ENCODE measurements at regions not wholly inside any gene's neighbourhood (a gene's known extent, or its start where the extent isn't known, plus 50 kb on each side); places are given as distances from the start of the nearest gene placed in this dataset.

DNA sequence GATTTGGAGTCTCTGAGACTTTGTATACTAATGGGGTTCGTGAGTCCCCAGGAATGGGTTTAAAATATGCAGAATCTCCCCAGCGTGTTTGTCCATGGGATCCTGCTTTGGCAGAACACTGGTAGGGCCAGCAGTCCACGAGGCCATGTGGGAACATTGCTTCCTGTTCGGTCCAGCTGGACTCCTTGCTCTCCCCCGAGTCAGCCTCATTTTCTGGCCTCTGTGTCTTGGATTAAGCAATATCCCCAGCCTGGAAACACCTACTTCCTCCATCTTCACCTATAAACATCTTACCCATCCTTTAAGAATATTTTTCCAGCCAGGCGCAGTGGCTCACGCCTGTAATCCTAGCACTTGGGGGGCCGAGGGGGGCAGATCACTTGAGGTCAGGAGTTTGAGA is 142.4 kb downstream of the NAV1 start:
- H3K27ac ChIP-seq (ENCODE audit: low read length) = no peak overlapping the region
- no peaks in the 10 kb centered on the region for H3K4me1 ChIP-seq (ENCODE audit: control insufficient read depth, insufficient read depth, low read length)
- no peak overlapping the region for H3K4me3 ChIP-seq (ENCODE audit: low read depth in 2 of 2, low read length in 2 of 2)
- intact Hi-C loops (cut with micrococcal nuclease; ENCODE audit: unreplicated experiment) = no loop called here
- ATAC-seq (no peak), DNase-seq (ENCODE audit: low read depth, low spot score) (no peak)
- BruUV-seq (replicated peaks) = no TSS peak
- CTCF ChIA-PET = interaction anchor here (0.7 kb wide), 1 partner anchor 22 kb away, joined by 10 read pairs; no protein-coding TSS in a partner anchor
- H3K9me3 ChIP-seq (ENCODE audit: control insufficient read depth, insufficient read depth, low read depth, low read length) = no peaks in the 10 kb centered on the region
- POLR2A ChIA-PET = no interaction called here
- no peaks in the 10 kb centered on the region for H3K36me3 ChIP-seq (ENCODE audit: control insufficient read depth, insufficient read depth, low read length)
- in situ Hi-C loops (cut with HindIII; ENCODE audit: low pct_unique_long_range_greater_than_20kb, low sequenced_read_pairs) = no loop called here
- TF ChIP-seq POLR2AphosphoS5 (IDR thresholded peaks at IDR 0.05; ENCODE audit: low read depth, low read length) (no peak), SIN3A (IDR thresholded peaks at IDR 0.05; ENCODE audit: borderline replicate concordance, insufficient read depth, low read depth, low read length) (no peak), TCF7L2 (IDR thresholded peaks at IDR 0.05; ENCODE audit: low read depth, low read length) (no peak)
- TF ChIP-seq, protein P1, sequence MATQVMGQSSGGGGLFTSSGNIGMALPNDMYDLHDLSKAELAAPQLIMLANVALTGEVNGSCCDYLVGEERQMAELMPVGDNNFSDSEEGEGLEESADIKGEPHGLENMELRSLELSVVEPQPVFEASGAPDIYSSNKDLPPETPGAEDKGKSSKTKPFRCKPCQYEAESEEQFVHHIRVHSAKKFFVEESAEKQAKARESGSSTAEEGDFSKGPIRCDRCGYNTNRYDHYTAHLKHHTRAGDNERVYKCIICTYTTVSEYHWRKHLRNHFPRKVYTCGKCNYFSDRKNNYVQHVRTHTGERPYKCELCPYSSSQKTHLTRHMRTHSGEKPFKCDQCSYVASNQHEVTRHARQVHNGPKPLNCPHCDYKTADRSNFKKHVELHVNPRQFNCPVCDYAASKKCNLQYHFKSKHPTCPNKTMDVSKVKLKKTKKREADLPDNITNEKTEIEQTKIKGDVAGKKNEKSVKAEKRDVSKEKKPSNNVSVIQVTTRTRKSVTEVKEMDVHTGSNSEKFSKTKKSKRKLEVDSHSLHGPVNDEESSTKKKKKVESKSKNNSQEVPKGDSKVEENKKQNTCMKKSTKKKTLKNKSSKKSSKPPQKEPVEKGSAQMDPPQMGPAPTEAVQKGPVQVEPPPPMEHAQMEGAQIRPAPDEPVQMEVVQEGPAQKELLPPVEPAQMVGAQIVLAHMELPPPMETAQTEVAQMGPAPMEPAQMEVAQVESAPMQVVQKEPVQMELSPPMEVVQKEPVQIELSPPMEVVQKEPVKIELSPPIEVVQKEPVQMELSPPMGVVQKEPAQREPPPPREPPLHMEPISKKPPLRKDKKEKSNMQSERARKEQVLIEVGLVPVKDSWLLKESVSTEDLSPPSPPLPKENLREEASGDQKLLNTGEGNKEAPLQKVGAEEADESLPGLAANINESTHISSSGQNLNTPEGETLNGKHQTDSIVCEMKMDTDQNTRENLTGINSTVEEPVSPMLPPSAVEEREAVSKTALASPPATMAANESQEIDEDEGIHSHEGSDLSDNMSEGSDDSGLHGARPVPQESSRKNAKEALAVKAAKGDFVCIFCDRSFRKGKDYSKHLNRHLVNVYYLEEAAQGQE (IDR thresholded peaks at IDR 0.05; ENCODE audit: insufficient read depth in 1 of 2, low read depth in 2 of 2, low read length in 1 of 2) = no peak
- TF ChIP-seq, protein P2, sequence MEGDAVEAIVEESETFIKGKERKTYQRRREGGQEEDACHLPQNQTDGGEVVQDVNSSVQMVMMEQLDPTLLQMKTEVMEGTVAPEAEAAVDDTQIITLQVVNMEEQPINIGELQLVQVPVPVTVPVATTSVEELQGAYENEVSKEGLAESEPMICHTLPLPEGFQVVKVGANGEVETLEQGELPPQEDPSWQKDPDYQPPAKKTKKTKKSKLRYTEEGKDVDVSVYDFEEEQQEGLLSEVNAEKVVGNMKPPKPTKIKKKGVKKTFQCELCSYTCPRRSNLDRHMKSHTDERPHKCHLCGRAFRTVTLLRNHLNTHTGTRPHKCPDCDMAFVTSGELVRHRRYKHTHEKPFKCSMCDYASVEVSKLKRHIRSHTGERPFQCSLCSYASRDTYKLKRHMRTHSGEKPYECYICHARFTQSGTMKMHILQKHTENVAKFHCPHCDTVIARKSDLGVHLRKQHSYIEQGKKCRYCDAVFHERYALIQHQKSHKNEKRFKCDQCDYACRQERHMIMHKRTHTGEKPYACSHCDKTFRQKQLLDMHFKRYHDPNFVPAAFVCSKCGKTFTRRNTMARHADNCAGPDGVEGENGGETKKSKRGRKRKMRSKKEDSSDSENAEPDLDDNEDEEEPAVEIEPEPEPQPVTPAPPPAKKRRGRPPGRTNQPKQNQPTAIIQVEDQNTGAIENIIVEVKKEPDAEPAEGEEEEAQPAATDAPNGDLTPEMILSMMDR (IDR thresholded peaks at IDR 0.05) = no peak
- H3K27me3 ChIP-seq (ENCODE audit: control insufficient read depth, insufficient read depth, low read length) = no peaks in the 10 kb centered on the region

DNA sequence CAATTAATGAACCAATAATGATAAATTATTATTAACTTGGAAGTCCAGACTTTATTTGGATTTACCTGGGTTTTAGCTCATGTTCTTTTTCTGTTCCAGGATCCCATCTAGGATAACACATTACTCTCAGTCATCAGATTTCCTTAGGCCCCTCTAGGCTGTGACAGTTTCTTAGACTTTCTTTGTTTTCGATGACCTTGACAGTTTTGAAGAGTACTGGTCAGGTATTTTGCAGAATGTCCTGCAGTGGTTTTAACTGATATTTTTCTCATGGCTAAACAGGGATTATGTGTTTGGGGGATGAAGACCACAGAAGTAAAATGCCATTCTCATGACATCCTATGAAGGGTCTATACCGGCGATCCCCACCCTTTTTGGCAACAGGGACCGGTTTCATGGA is 144.0 kb downstream of the NAV1 start:
- no TSS peak for BruUV-seq (replicated peaks)
- CTCF ChIA-PET = no interaction called here
- in situ Hi-C loops (cut with HindIII; ENCODE audit: low pct_unique_long_range_greater_than_20kb, low sequenced_read_pairs) = no loop called here

More for the DNA sequence above, 144.0 kb downstream of the NAV1 start:
- DNase-seq (ENCODE audit: low read depth, low spot score) (no peak), ATAC-seq (no peak)
- no peak overlapping the region for H3K4me3 ChIP-seq (ENCODE audit: low read depth in 2 of 2, low read length in 2 of 2)
- no peaks in the 10 kb centered on the region for H3K27me3 ChIP-seq (ENCODE audit: control insufficient read depth, insufficient read depth, low read length)
- H3K27ac ChIP-seq (ENCODE audit: low read length) = no peak overlapping the region
- POLR2A ChIA-PET = interaction anchor here (0.7 kb wide), 2 partner anchors 98 to 966 kb away, joined by 3 to 7 read pairs; no protein-coding TSS in a partner anchor
- no peaks in the 10 kb centered on the region for H3K9me3 ChIP-seq (ENCODE audit: control insufficient read depth, insufficient read depth, low read depth, low read length)
- TF ChIP-seq SIN3A (IDR thresholded peaks at IDR 0.05; ENCODE audit: borderline replicate concordance, insufficient read depth, low read depth, low read length) (no peak), POLR2AphosphoS5 (IDR thresholded peaks at IDR 0.05; ENCODE audit: low read depth, low read length) (no peak), TCF7L2 (IDR thresholded peaks at IDR 0.05; ENCODE audit: low read depth, low read length) (no peak)
- TF ChIP-seq, protein P2 (IDR thresholded peaks at IDR 0.05) = no peak
- TF ChIP-seq, protein P1 (IDR thresholded peaks at IDR 0.05; ENCODE audit: insufficient read depth in 1 of 2, low read depth in 2 of 2, low read length in 1 of 2) = no peak
- intact Hi-C loops (cut with micrococcal nuclease; ENCODE audit: unreplicated experiment) = no loop called here
- H3K36me3 ChIP-seq (ENCODE audit: control insufficient read depth, insufficient read depth, low read length) = no peaks in the 10 kb centered on the region
- no peaks in the 10 kb centered on the region for H3K4me1 ChIP-seq (ENCODE audit: control insufficient read depth, insufficient read depth, low read length)
